Stimulated activated naive B cell treated with anti-CD40 and anti-IgM and Interleukin-4, amounts not matched to agents 10 μg/mL and 1 μg/mL and 100 μg/mL, for 72 hours (primary cell): ENCODE measurements at regions not wholly inside any gene's neighbourhood (a gene's known extent, or its start where the extent isn't known, plus 50 kb on each side); places are given as distances from the start of the nearest gene placed in this dataset.
"Not testable (repeated sequence)": the region's sequence is repeated elsewhere in the genome, so short reads cannot be mapped to it uniquely, and the experiment has no call there.

Source experiments
- ATAC-seq, 2 donors: fragments of 150-1000 bp; cut with Tn5 transposase; replicated peaks; 2 replicates each; pipeline ENCODE4 v1.10.0; 2021; ENCODE audit warnings: moderate library complexity in 1 of 2
- DNase-seq: peaks from one replicate; pipeline ENCODE4 v3.0.0; 2021
- H3K27ac Mint-ChIP-seq: one replicate; pipeline ENCODE4 v1.8.0; 2022; ENCODE audit warnings: mild to moderate bottlenecking, mixed read lengths
- H3K27me3 Mint-ChIP-seq, 2 donors: one replicate each; pipeline ENCODE4 v1.8.0; 2022; ENCODE audit warnings: mixed read lengths in 2 of 2
- H3K36me3 Mint-ChIP-seq, 2 donors: one replicate each; pipeline ENCODE4 v1.8.0; 2022; ENCODE audit warnings: mixed read lengths in 2 of 2, mild to moderate bottlenecking in 1 of 2
- H3K4me1 Mint-ChIP-seq, 2 donors: one replicate each; pipeline ENCODE4 v1.8.0; 2022; ENCODE audit warnings: mixed read lengths in 2 of 2, mild to moderate bottlenecking in 1 of 2
- H3K4me3 Mint-ChIP-seq, 2 donors: one replicate each; pipeline ENCODE4 v1.8.0; 2022; ENCODE audit warnings: mild to moderate bottlenecking in 2 of 2, mixed read lengths in 2 of 2, moderate library complexity in 1 of 2
- H3K9me3 Mint-ChIP-seq, 2 donors: one replicate each; pipeline ENCODE4 v1.8.0; 2022; ENCODE audit warnings: mixed read lengths in 2 of 2, mild to moderate bottlenecking in 1 of 2

DNA sequence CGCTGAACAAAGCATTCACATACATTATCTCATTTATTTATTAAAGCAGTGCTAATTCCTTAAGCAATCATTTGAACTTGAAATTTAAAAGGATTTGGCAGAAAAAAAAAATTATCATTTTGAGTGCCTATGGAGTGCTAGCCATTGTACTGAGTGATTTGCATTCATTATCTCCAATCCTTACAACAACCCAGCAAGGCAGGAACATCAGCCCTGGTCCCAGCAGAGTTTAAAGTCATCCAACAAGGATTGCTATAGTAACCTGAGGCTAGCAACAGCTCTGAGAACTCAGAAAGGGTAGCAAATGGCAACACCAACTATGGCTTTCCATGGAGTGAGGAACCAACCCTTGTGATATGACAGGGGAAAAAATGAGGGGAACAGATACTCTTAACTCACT lies 237.6 kb upstream of the SETMAR start:
- DNase-seq, result no peak
- peaks cover 64 to 93% of the 10 kb centered on the region in 2 donors for H3K4me1 Mint-ChIP-seq
- peak overlapping the region in 1 of 2 donors; percentile 7 for H3K4me3 Mint-ChIP-seq
- no peaks in the 10 kb centered on the region for H3K27me3 Mint-ChIP-seq
- peak; percentile 10 to 25 for ATAC-seq
- H3K27ac Mint-ChIP-seq, result peak overlapping the region; percentile 32
- peaks cover 0 to 2% of the 10 kb centered on the region in 2 donors for H3K9me3 Mint-ChIP-seq
- H3K36me3 Mint-ChIP-seq, result peaks cover 0 to 3% of the 10 kb centered on the region in 2 donors

DNA sequence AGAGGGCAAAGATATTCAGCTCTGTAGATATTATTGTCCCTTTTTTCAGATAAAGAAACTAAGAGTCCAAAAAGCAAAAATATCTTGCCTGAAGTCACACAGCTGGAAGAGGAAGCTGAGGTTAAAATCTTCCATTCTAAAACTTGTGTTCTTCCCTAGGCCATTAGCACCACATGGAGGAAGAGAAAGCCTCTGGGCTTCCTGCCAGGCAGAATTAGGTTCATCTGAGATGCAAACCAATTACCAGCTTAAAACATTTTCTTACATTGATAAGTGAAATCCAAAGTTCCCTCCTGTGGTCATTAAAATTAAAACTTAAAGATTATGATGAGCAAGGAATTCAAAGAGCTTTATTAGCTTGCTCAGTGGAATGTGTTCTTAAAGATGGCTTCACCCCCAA lies 235.3 kb upstream of the SETMAR start:
- no peak overlapping the region for H3K4me3 Mint-ChIP-seq
- peaks cover 9 to 13% of the 10 kb centered on the region in 2 donors for H3K36me3 Mint-ChIP-seq
- no peak for ATAC-seq
- H3K27ac Mint-ChIP-seq, result no peak overlapping the region
- H3K4me1 Mint-ChIP-seq, result peaks cover 71 to 95% of the 10 kb centered on the region in 2 donors
- DNase-seq, result no peak
- peaks cover 6 to 9% of the 10 kb centered on the region in 2 donors for H3K9me3 Mint-ChIP-seq
- H3K27me3 Mint-ChIP-seq, result no peaks in the 10 kb centered on the region

DNA sequence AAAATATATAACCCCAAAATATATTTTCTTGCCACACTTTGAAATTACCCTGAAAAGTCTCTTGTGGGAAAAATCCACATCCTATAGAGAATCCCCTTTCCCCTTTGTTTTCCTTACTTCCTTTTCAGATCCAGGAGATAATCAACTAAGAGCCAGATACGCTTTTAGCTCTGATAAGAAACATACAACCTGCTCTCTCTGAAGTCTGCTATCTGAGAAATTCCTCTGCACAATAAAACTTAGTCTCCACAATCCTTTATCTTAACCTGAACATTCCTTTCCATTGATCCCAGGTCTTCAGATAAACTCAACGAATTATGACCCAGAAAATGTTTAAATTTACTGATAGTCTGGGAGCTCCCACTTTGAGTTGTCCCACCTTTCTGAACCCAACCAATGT lies 233.4 kb upstream of the SETMAR start:
- Mint-ChIP-seq H3K27ac (no peak overlapping the region), H3K4me3 (no peak overlapping the region), H3K4me1 (peaks cover 63 to 87% of the 10 kb centered on the region in 2 donors), H3K27me3 (no peaks in the 10 kb centered on the region), H3K9me3 (peaks cover 11 to 15% of the 10 kb centered on the region in 2 donors), H3K36me3 (peaks cover 9 to 19% of the 10 kb centered on the region in 2 donors)
- ATAC-seq (no peak), DNase-seq (no peak)

DNA sequence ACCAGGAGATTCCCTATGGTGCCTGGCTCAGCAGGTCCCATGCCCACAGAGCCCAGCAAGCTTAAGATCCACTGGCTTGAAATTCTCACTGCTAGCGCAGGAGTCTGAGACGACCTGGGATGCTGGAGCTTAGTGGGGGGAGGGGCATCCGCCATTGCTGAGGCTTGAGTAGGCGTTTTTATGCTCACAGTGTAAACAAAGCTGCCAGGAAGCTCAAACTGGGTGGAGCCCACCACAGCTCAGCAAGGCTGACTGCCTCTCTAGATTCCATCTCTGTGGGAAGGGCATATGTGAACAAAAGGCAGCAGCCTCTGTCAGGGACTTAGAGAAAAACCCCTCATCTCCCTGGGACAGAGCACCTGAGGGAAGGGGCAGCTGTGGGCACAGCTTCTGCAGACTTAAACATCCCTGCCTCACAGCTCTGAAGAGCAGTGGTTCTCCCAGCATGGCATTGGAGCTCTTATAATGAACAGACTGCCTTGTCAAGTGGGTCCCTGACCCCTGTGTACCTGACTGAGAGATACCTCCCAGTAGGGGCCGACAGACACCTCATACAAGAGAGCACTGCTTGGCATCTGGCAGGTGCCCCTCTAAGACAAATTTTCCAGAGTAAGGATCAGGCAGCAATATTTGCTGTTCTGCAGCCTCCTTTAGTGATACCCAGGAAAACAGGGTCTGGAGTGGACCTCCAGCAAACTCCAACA lies 231.5 kb upstream of the SETMAR start:
- Mint-ChIP-seq H3K27ac (peak overlapping the region; percentile 51), H3K4me3 (no peak overlapping the region), H3K36me3 (peaks cover 9 to 26% of the 10 kb centered on the region in 2 donors), H3K9me3 (peaks cover 17% of the 10 kb centered on the region in 2 donors), H3K4me1 (peaks cover 58 to 81% of the 10 kb centered on the region in 2 donors), H3K27me3 (no peaks in the 10 kb centered on the region)
- ATAC-seq (peak in 1 of 2 donors; percentile 24), DNase-seq (no peak)

DNA sequence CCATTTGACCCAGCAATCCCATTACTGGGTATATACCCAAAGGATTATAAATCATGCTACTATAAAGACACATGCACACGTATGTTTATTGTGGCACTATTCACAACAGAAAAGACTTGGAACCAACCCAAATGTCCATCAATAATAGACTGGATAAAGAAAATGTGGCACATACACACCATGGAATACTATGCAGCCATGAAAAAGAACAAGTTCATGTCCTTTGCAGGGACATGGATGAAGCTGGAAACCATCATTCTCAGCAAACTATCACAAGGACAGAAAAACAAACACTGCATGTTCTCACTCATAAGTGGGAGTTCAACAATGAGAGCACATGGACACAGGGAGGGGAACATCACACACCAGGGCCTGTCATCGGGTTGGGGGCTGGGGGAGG lies 225.9 kb upstream of the SETMAR start:
- DNase-seq, ATAC-seq, H3K4me3 Mint-ChIP-seq, H3K27ac Mint-ChIP-seq, H3K27me3 Mint-ChIP-seq: not testable (repeated sequence)
- Mint-ChIP-seq H3K9me3 (peaks cover 14 to 17% of the 10 kb centered on the region in 2 donors), H3K36me3 (peaks cover 6 to 30% of the 10 kb centered on the region in 2 donors), H3K4me1 (peaks cover 26 to 44% of the 10 kb centered on the region in 2 donors)

DNA sequence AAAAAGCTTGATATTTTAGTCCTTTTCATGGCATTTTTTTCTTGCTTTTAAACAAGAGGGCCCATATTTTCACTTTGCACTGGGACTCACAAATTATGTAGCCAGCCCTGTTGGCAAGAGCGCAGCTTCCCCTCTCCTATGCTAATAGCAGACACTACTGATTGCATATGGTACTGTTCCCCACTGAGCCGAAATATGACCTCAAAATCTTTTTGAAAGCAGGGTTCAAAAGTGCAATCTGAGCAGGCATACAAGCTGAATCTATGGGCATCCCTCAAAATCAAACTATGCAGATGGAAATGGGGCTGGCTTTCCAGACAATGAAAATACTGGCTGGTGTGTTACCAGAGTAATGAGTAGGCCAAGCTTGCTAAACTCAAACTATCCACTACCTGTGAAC lies 225.2 kb upstream of the SETMAR start:
- no peak overlapping the region for H3K27ac Mint-ChIP-seq
- ATAC-seq (no peak), DNase-seq (no peak)
- no peaks in the 10 kb centered on the region for H3K27me3 Mint-ChIP-seq
- peaks cover 3 to 23% of the 10 kb centered on the region in 2 donors for H3K36me3 Mint-ChIP-seq
- peaks cover 7 to 11% of the 10 kb centered on the region in 2 donors for H3K9me3 Mint-ChIP-seq
- no peak overlapping the region for H3K4me3 Mint-ChIP-seq
- peaks cover 19 to 37% of the 10 kb centered on the region in 2 donors for H3K4me1 Mint-ChIP-seq

DNA sequence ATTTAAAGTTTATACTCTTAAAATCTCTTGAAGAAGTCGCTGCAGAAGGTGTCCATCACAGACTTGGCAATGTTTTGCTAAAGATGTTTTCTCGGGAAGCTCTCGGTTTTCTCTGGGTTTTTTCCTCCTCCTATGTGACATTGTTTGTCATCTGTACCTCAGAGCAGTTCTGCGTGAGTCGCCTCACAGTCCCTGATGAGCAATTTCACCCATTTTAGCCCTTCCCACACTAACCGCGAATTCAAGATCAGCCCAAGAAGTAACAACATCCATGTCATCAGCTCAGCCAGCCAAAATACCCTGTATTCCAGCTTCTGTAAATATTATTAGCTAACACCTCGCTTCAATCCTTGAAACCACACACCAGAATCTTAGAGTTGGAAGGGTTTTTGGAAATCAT lies 224.3 kb upstream of the SETMAR start:
- Mint-ChIP-seq H3K36me3 (peaks cover 3 to 18% of the 10 kb centered on the region in 2 donors), H3K27ac (no peak overlapping the region), H3K4me3 (no peak overlapping the region), H3K27me3 (no peaks in the 10 kb centered on the region), H3K9me3 (peaks cover 4 to 7% of the 10 kb centered on the region in 2 donors), H3K4me1 (peaks cover 17 to 36% of the 10 kb centered on the region in 2 donors)
- DNase-seq, result no peak
- ATAC-seq, result peak; percentile 60 to 92

DNA sequence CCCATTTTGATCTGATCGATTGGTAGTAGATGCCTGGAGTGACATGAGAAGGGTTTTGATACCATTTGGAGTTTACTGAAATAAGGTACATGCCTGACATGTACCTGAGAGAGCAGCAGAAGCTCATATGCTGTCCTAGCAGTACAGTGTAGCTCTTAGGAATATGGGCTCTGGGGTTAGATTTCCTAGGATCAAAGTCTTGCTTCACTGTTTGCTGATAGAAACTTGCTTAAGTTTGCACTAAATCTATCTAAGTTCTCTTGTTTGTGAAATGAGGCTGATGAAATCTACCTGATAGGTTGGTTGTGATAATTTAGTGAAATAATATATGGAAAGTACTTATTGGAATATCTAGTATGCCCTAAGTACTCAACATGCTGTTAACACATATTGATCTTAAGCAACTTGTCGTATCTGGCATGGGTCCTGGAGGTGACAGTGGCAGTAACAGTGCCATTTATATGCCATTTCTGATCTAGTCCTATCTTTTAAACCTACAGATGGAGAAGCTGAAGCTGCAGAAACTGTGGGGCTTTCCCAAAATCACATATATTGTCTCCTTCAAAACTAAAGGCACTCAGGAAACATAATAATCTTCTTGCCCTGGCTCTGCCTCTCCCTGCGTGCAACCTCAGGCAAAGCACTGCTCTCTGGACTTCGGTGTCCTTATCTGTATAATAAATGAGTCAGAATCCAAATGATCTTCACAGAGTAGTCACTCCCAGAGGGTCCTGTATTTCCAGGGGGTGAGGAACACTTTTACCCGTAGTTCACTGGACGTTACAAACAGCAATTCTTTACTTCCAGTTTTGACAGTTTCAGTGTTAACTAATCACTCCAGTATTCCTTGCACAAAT lies 223.6 kb upstream of the SETMAR start:
- H3K4me3 Mint-ChIP-seq, result no peak overlapping the region
- no peaks in the 10 kb centered on the region for H3K27me3 Mint-ChIP-seq
- no peak for DNase-seq
- peaks cover 13 to 29% of the 10 kb centered on the region in 2 donors for H3K4me1 Mint-ChIP-seq
- H3K36me3 Mint-ChIP-seq, result peaks cover 3 to 18% of the 10 kb centered on the region in 2 donors
- H3K9me3 Mint-ChIP-seq, result peaks cover 2 to 7% of the 10 kb centered on the region in 2 donors
- H3K27ac Mint-ChIP-seq, result no peak overlapping the region
- ATAC-seq, result no peak

DNA sequence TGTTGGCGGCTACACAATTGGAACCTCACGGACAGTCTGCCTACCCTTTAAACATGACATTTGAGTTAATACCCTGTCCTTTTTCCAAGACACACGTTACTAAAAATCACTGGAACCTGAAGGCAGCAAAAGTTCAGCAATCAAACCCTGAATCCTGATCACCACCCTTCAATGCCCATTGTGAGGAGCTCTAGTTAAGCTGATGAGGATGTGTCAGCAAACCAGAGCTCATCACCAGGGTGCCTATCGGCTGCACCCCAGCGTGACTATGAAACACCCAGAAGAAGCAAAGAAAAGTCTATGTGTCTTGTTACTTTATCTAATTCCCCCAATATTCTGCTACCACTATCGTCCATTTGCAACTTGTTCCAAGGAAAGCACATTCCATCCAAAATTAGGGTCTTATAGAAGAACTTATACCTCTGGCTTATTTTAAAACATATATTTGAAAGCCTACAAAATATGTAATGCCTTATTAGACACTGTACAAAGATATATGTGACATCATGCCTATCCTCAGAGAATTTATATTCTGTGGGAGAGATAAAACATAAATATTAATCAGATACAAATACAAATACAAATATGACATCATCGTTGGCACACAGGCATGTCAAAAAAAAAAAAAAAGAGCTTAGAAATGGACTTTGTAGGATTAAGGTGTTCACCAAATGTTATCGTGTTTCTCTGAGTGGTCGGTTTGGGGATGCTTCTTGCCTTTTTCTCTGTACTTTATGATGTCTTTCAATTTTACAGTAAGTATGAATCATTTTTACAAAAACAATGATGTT lies 219.7 kb upstream of the SETMAR start:
- H3K4me3 Mint-ChIP-seq, result no peak overlapping the region
- H3K27ac Mint-ChIP-seq, result no peak overlapping the region
- no peak for DNase-seq
- H3K9me3 Mint-ChIP-seq, result peaks cover 0 to 2% of the 10 kb centered on the region in 2 donors
- no peak for ATAC-seq
- H3K27me3 Mint-ChIP-seq, result no peaks in the 10 kb centered on the region
- H3K4me1 Mint-ChIP-seq, result peaks cover 10 to 31% of the 10 kb centered on the region in 2 donors
- peaks cover 4 to 5% of the 10 kb centered on the region in 2 donors for H3K36me3 Mint-ChIP-seq

DNA sequence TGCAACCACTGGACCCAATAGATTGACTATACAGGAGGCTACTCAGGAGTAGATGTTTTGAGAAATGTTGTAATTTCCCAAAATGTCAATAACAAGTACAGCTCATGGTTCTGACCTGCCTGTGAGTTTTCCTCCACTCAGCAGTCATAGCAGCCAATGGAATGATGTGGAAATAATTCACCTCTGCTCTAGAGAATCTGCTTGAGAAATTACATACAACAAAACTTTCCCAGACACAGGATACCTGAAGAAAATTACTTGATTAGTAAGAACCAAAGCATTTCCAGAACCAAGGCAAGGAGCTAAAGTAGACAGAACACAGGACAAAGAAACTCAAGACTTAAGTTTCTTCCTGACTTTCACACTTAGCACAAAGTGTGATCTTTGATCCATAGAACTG lies 218.9 kb upstream of the SETMAR start:
- H3K9me3 Mint-ChIP-seq, result peaks cover 0 to 2% of the 10 kb centered on the region in 2 donors
- no peak overlapping the region for H3K4me3 Mint-ChIP-seq
- no peak for DNase-seq
- no peaks in the 10 kb centered on the region for H3K27me3 Mint-ChIP-seq
- H3K27ac Mint-ChIP-seq, result no peak overlapping the region
- peaks cover 5 to 23% of the 10 kb centered on the region in 2 donors for H3K4me1 Mint-ChIP-seq
- H3K36me3 Mint-ChIP-seq, result peaks cover 0 to 2% of the 10 kb centered on the region in 2 donors
- ATAC-seq, result no peak

DNA sequence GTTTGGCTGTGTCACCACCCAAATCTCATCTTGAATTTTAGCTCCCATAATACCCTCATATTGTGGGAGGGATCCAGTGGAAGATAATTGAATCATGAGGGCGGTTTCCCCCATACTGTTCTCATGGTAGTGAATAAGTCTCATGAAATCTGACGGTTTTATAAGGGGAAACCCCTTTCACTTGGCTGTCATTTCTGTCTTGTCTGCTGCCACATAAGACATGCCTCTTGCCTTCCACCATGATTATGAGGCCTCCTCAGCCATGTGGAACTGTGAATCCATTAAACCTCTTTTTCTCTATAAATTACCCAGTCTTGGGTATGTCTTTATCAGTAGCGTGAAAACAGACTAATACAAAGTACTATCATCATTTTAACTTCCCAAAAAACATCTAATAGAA lies 216.5 kb upstream of the SETMAR start:
- peaks cover 5 to 16% of the 10 kb centered on the region in 2 donors for H3K4me1 Mint-ChIP-seq
- not testable (repeated sequence) for H3K36me3 Mint-ChIP-seq, H3K9me3 Mint-ChIP-seq, H3K27me3 Mint-ChIP-seq, H3K4me3 Mint-ChIP-seq, DNase-seq, H3K27ac Mint-ChIP-seq
- ATAC-seq, result peak; percentile 49 to 65

DNA sequence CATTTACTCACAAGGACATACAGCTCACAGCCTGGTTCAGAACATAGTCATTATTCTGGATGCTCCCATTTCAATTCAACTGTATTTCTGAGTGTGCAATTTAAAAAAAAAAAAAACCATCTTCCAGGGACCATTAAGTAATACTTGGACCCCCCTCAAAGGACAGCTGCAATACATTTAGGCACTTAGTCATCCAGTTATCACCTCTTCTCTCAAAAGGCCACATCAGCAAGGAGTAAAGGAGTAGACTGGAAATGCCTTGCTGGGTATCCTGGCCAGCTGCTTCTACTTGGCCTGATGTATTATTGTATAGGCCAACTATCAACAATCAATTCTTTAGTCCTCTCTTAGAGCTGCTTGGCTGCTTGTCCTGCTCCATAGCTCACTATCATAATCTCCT lies 211.4 kb upstream of the SETMAR start:
- Mint-ChIP-seq H3K9me3 (peaks cover 0 to 3% of the 10 kb centered on the region in 2 donors), H3K4me3 (no peak overlapping the region), H3K36me3 (peaks cover 0 to 3% of the 10 kb centered on the region in 2 donors), H3K27ac (no peak overlapping the region), H3K27me3 (no peaks in the 10 kb centered on the region), H3K4me1 (peaks cover under 1 to 2% of the 10 kb centered on the region in 2 donors)
- no peak for ATAC-seq
- DNase-seq, result no peak

DNA sequence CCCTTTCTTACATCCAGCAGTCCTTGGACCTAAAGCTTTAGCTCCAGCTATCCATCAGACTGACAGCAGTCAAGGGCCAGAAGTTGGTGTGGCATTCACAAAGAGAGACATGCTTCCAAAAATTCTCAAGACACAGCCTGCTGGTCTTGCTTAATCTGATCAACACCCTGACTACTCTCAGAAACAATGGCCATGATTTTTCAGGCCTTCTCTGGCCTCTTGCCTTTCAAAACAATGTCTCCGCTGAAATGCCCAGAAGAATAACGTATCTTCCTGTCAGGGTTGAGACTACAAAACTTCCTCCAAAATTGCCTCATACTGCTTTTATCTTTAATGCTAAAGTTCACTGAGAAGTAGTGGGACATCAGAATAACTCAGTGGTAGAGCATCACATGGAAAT lies 205.4 kb upstream of the SETMAR start:
- H3K36me3 Mint-ChIP-seq, result peaks cover 7 to 17% of the 10 kb centered on the region in 2 donors
- DNase-seq, result no peak
- H3K27me3 Mint-ChIP-seq, result no peaks in the 10 kb centered on the region
- no peak overlapping the region for H3K27ac Mint-ChIP-seq
- H3K4me3 Mint-ChIP-seq, result no peak overlapping the region
- ATAC-seq, result no peak
- H3K4me1 Mint-ChIP-seq, result peaks cover 5 to 12% of the 10 kb centered on the region in 2 donors
- H3K9me3 Mint-ChIP-seq, result peaks cover 13 to 20% of the 10 kb centered on the region in 2 donors

DNA sequence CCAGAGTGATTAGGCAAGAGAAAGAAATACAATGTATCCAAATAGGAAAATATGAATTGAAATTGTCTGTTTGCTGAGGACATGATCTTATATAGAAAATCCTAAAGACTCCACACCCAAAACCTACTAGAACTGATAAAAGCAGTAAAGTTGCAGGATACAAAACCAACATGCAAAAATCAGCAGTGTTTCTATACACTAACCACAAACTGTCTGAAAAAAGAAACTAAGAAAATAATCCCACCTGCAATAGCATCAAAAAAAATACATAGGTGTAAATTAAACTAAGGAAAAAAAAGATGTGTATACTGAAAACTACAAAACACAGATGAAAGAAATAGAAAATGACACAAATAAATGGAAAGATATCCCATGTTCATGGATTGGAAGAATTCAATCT lies 203.6 kb upstream of the SETMAR start:
- DNase-seq (no peak), ATAC-seq (no peak)
- Mint-ChIP-seq H3K4me1 (peaks cover 5 to 12% of the 10 kb centered on the region in 2 donors), H3K4me3 (no peak overlapping the region), H3K27me3 (no peaks in the 10 kb centered on the region), H3K27ac (no peak overlapping the region), H3K9me3 (peaks cover 21 to 29% of the 10 kb centered on the region in 2 donors), H3K36me3 (peaks cover 12 to 23% of the 10 kb centered on the region in 2 donors)
